ENCODE measurements at regions not wholly inside any gene's neighbourhood (a gene's known extent, or its start where the extent isn't known, plus 50 kb on each side); places are given as distances from the start of the nearest gene placed in this dataset.
"Not testable (repeated sequence)": the region's sequence is repeated elsewhere in the genome, so short reads cannot be mapped to it uniquely, and the experiment has no call there.

DNA sequence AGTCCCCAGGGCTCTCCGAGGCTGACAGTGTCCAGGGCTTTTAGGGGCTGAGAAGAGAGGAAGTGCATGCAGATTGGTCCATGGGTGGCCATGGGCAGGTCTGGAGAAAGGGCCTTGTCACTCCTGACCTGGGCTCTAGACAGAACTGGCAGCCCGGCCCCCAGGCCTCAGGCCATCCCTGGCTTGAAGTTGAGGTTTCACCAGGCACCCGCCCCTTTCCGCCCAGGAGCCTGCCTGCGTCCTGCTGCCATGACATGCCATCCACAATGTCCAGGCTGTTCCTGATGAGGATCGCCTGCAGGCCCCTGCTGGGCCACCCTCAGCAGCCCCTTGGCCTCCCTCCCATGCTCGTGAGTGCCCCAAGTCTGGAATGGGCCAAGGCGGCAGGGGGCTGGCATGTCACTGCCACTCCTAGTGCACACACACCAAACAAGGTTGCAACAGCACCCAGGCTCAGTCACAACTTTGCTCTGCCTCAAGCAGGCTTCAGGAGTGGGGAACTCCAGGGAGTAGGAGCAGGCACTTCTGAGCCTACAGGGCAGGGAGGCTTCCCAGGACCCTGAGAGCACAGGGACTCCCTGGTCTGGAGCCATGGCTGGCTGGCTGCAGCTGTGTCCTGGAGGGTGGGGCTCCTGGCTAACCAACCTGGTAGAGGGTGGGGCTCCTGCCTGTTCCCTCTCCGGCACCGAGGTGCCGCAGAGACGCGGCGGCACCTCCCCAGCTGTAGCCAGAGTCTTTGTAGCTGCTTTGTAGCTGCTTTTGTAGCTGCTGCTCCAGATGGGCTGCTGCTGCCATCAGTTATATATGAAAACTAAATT is 1457.1 kb upstream of the GBE1 start:
- in situ Hi-C loops (cut with MboI), result no loop called here
- 47 to 60% methylated on average over 14 of the region's 14 CpGs for WGBS, 2 experiments (ENCODE audit: low coverage in 1 of 2, low lambda C conversion rate in 2 of 2, missing lambda C conversion rate in 2 of 2)
- DNase-seq, result no peak

DNA sequence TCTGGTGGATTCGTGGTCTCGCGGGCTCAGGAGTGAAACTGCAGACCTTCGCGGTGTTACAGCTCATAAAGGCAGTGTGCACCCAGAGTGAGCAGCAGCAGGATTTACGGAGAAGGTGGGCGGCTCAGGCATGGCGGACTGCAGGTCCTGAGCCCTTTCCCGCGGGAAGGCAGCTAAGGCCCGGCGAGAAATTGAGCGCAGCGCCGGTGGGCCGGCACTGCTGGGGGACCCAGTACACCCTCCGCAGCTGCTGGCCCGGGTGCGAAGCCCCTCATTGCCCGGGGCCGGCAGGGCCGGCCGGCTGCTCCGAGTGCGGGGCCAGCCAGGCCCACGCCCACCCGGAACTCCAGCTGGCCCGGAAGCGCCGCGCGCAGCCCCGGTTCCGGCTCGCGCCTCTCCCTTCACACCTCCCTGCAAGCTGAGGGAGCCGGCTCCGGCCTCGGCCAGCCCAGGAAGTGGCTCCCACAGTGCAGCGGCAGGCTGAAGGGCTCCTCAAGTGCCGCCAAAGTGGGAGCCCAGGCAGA is 1456.2 kb upstream of the GBE1 start:
- H4K20me1 ChIP-seq (ENCODE audit: insufficient read depth); H3K9me3 ChIP-seq (ENCODE audit: low read depth); DNase-seq; H3F3A ChIP-seq (ENCODE audit: insufficient read depth); H3K79me2 ChIP-seq (ENCODE audit: insufficient read depth); in situ Hi-C loops (cut with MboI); H3K36me3 ChIP-seq (ENCODE audit: low read depth); H3K4me2 ChIP-seq (ENCODE audit: unreplicated experiment); H3K27ac ChIP-seq; H3K4me1 ChIP-seq (ENCODE audit: insufficient read depth); H3K4me3 ChIP-seq; H3K9ac ChIP-seq; H2AFZ ChIP-seq; H3K9me2 ChIP-seq (ENCODE audit: insufficient read depth); H3K27me3 ChIP-seq (replicated peaks; ENCODE audit: insufficient read depth): not testable (repeated sequence)
- 80% methylated on average over 15 to 41 of the region's 41 CpGs for WGBS, 2 experiments (ENCODE audit: low coverage in 1 of 2, low lambda C conversion rate in 2 of 2, missing lambda C conversion rate in 2 of 2)

More for the DNA sequence above, 1457.1 kb upstream of the GBE1 start:
- Histone ChIP-seq H3K27ac (no peak overlapping the region), H3K9ac (no peak overlapping the region), H3K36me3 (ENCODE audit: low read depth) (no peaks in the 10 kb centered on the region), H4K20me1 (ENCODE audit: insufficient read depth) (no peaks in the 10 kb centered on the region), H3K4me3 (no peak overlapping the region), H3K4me1 (ENCODE audit: insufficient read depth) (no peaks in the 10 kb centered on the region), H2AFZ (no peak overlapping the region), H3K9me2 (ENCODE audit: insufficient read depth) (no peaks in the 10 kb centered on the region), H3K79me2 (ENCODE audit: insufficient read depth) (no peaks in the 10 kb centered on the region), H3K9me3 (ENCODE audit: low read depth) (no peaks in the 10 kb centered on the region), H3K4me2 (ENCODE audit: unreplicated experiment) (no peak overlapping the region), H3K27me3 (replicated peaks; ENCODE audit: insufficient read depth) (no peaks in the 10 kb centered on the region), H3F3A (ENCODE audit: insufficient read depth) (no peaks in the 10 kb centered on the region)
- TF ChIP-seq EZH2phosphoT487 (IDR thresholded peaks at IDR 0.05; ENCODE audit: insufficient read depth, low read depth) (no peak), EZH2 (IDR thresholded peaks at IDR 0.05; ENCODE audit: insufficient read depth, poor library complexity, severe bottlenecking) (no peak)

DNA sequence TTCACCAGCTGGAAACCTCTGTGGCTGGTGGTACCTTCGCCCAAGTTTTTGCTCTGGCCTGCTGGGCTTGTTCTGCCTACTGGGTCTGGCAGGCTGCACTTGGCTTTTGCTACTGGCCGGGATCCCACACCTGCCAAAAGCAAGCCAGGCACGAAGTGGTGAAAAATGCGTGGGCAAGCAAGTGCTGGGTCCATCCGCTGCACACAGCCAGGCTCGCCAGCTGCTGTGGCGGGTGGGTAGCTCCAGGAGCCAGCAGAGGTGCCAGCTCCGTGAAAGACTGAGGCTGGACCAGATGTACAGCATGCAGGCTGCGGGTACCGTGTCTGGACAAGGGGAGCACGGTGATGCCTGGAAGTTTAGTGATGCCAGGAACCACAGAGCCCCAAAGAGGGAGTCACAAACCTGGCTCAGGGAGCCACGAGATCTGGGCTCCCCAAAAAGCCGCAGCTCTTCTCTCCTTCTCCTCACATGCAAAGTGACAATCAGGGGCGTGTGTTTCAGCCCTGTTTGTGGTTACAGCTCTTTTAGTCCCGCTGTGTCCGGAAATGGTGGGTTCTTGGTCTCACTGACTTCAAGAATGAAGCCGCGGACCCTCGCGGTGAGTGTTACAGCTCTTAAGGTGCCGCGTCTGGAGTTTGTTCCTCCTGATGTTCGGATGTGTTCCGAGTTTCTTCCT is 1455.6 kb upstream of the GBE1 start:
- no peaks in the 10 kb centered on the region for H4K20me1 ChIP-seq (ENCODE audit: insufficient read depth)
- H3K79me2 ChIP-seq (ENCODE audit: insufficient read depth), result no peaks in the 10 kb centered on the region
- in situ Hi-C loops (cut with MboI), result no loop called here
- H3K4me3 ChIP-seq, result no peak overlapping the region
- no peak overlapping the region for H3K27ac ChIP-seq
- H3K9me3 ChIP-seq (ENCODE audit: low read depth), result no peaks in the 10 kb centered on the region
- no peak overlapping the region for H2AFZ ChIP-seq
- no peak for TF ChIP-seq EZH2phosphoT487 (IDR thresholded peaks at IDR 0.05; ENCODE audit: insufficient read depth, low read depth)
- TF ChIP-seq EZH2 (IDR thresholded peaks at IDR 0.05; ENCODE audit: insufficient read depth, poor library complexity, severe bottlenecking), result no peak
- no peak overlapping the region for H3K4me2 ChIP-seq (ENCODE audit: unreplicated experiment)
- no peaks in the 10 kb centered on the region for H3K36me3 ChIP-seq (ENCODE audit: low read depth)
- no peaks in the 10 kb centered on the region for H3K9me2 ChIP-seq (ENCODE audit: insufficient read depth)
- H3K27me3 ChIP-seq (replicated peaks; ENCODE audit: insufficient read depth), result no peaks in the 10 kb centered on the region
- no peaks in the 10 kb centered on the region for H3F3A ChIP-seq (ENCODE audit: insufficient read depth)
- H3K4me1 ChIP-seq (ENCODE audit: insufficient read depth), result no peaks in the 10 kb centered on the region
- no peak overlapping the region for H3K9ac ChIP-seq
- DNase-seq, result no peak
- 60 to 65% methylated on average over 24 of the region's 24 CpGs for WGBS, 2 experiments (ENCODE audit: low coverage in 1 of 2, low lambda C conversion rate in 2 of 2, missing lambda C conversion rate in 2 of 2)

DNA sequence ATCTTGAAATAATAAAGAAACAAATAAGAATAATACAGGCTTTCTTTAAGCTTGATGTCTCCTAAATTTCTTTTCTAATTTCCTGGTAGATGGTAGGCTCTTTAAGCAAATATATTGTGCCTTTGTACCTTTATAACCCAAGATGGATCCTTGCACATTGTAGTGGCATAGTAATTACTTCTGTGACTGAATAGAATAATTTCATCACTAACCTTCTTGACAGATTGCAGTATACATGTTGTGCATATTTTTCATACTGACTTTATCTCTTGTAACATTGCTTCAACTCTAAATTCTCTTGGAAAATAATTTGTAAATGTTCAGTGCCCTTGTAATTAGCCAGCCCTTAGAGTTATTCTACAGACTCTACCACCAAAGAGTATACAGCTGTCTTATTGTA is 1433.8 kb upstream of the GBE1 start:
- Histone ChIP-seq H3K9me2 (ENCODE audit: insufficient read depth) (peaks cover 4% of the 10 kb centered on the region; the same call in 1 of the 2 replicates), H3K9ac (no peak overlapping the region), H2AFZ (no peak overlapping the region), H3K4me1 (ENCODE audit: insufficient read depth) (no peaks in the 10 kb centered on the region), H3K27ac (no peak overlapping the region), H3K27me3 (replicated peaks; ENCODE audit: insufficient read depth) (no peaks in the 10 kb centered on the region), H3K4me2 (ENCODE audit: unreplicated experiment) (no peak overlapping the region), H3K9me3 (ENCODE audit: low read depth) (no peaks in the 10 kb centered on the region), H3K4me3 (no peak overlapping the region), H3K79me2 (ENCODE audit: insufficient read depth) (no peaks in the 10 kb centered on the region), H4K20me1 (ENCODE audit: insufficient read depth) (no peaks in the 10 kb centered on the region), H3K36me3 (ENCODE audit: low read depth) (0 out of 2 replicates have a peak, but pooled peaks cover 3% of the 10 kb centered on the region), H3F3A (ENCODE audit: insufficient read depth) (no peaks in the 10 kb centered on the region)
- TF ChIP-seq EZH2phosphoT487 (IDR thresholded peaks at IDR 0.05; ENCODE audit: insufficient read depth, low read depth) (no peak), EZH2 (IDR thresholded peaks at IDR 0.05; ENCODE audit: insufficient read depth, poor library complexity, severe bottlenecking) (no peak)
- in situ Hi-C loops (cut with MboI), result no loop called here
- DNase-seq, result no peak
